Astrocyte (in vitro differentiated cells and primary cell): ENCODE measurements at regions not wholly inside any gene's neighbourhood (a gene's known extent, or its start where the extent isn't known, plus 50 kb on each side); places are given as distances from the start of the nearest gene placed in this dataset.
"Not testable (repeated sequence)": the region's sequence is repeated elsewhere in the genome, so short reads cannot be mapped to it uniquely, and the experiment has no call there.

Experiments
- DNase-seq: peaks from one replicate; pipeline ENCODE4 v3.0.0-alpha.2; 2010; ENCODE audit warnings: low read depth
- FAIRE-seq: peaks from 2 replicates; lab custom pipeline; 2011; peaks lifted over from hg19 to GRCh38; lab: Jason Lieb, UNC
- H2AFZ ChIP-seq: 2 replicates; pipeline ENCODE4 v1.6.0; 2012; ENCODE audit warnings: low read depth, low read length, inconsistent platforms
- H3K27ac ChIP-seq: 2 replicates; pipeline ENCODE4 v1.5.1; 2011; ENCODE audit warnings: low read depth, low read length, inconsistent platforms
- H3K27me3 ChIP-seq: 2 replicates; pipeline ENCODE4 v1.6.0; 2011; ENCODE audit warnings: low read length, inconsistent platforms; ENCODE audit not compliant: insufficient read depth
- H3K36me3 ChIP-seq: 2 replicates; pipeline ENCODE4 v1.5.1; 2011; ENCODE audit warnings: low read length, inconsistent platforms; ENCODE audit not compliant: insufficient read depth
- H3K4me1 ChIP-seq: 2 replicates; pipeline ENCODE4 v1.5.1; 2011; ENCODE audit warnings: low read length, inconsistent platforms; ENCODE audit not compliant: insufficient read depth
- H3K4me2 ChIP-seq: 2 replicates; pipeline ENCODE4 v1.6.0; 2012; ENCODE audit warnings: low read length, inconsistent platforms
- H3K4me3 ChIP-seq: 2 replicates; pipeline ENCODE4 v1.5.1; 2011; ENCODE audit warnings: low read depth, mild to moderate bottlenecking, low read length, inconsistent platforms; ENCODE audit not compliant: insufficient read depth
- H3K79me2 ChIP-seq: 2 replicates; pipeline ENCODE4 v1.6.0; 2012; ENCODE audit warnings: mild to moderate bottlenecking, low read length, inconsistent platforms; ENCODE audit not compliant: insufficient read depth
- H3K9ac ChIP-seq: 2 replicates; pipeline ENCODE4 v1.6.0; 2012; ENCODE audit warnings: mild to moderate bottlenecking, low read length, inconsistent platforms
- H3K9me3 ChIP-seq: 2 replicates; pipeline ENCODE4 v1.5.1; 2012; ENCODE audit warnings: low read depth, mild to moderate bottlenecking, low read length, inconsistent platforms; ENCODE audit not compliant: insufficient read depth
- H4K20me1 ChIP-seq: 2 replicates; pipeline ENCODE4 v1.6.0; 2012; ENCODE audit warnings: low read length, inconsistent platforms; ENCODE audit not compliant: insufficient read depth
- H3K27ac Mint-ChIP-seq: one replicate; pipeline ENCODE4 v1.8.0; 2021; ENCODE audit warnings: mild to moderate bottlenecking, mixed read lengths; ENCODE audit not compliant: unreplicated experiment
- H3K27me3 Mint-ChIP-seq: one replicate; pipeline ENCODE4 v1.8.0; 2021; ENCODE audit warnings: low read depth, mixed read lengths; ENCODE audit not compliant: unreplicated experiment
- H3K36me3 Mint-ChIP-seq: one replicate; pipeline ENCODE4 v1.8.0; 2021; ENCODE audit warnings: low read depth, mixed read lengths; ENCODE audit not compliant: unreplicated experiment
- H3K4me1 Mint-ChIP-seq: one replicate; pipeline ENCODE4 v1.8.0; 2021; ENCODE audit warnings: low read depth, mixed read lengths; ENCODE audit not compliant: unreplicated experiment
- H3K4me3 Mint-ChIP-seq: one replicate; pipeline ENCODE4 v1.8.0; 2021; ENCODE audit warnings: mild to moderate bottlenecking, moderate library complexity, mixed read lengths; ENCODE audit not compliant: unreplicated experiment
- H3K9me3 Mint-ChIP-seq: one replicate; pipeline ENCODE4 v1.8.0; 2021; ENCODE audit warnings: mild to moderate bottlenecking, mixed read lengths; ENCODE audit not compliant: unreplicated experiment

GRCh38 chr2:97385803-97386202 is 203.9 kb downstream of the ANKRD36B start:
- H3K4me1 Mint-ChIP-seq, H3K27ac Mint-ChIP-seq, H3K27me3 ChIP-seq, H3K9ac ChIP-seq, FAIRE-seq, H2AFZ ChIP-seq, H3K27ac ChIP-seq, H3K4me1 ChIP-seq, H3K4me3 ChIP-seq, H3K36me3 Mint-ChIP-seq, H3K4me2 ChIP-seq, H3K27me3 Mint-ChIP-seq, H3K9me3 Mint-ChIP-seq, H3K9me3 ChIP-seq, H4K20me1 ChIP-seq, H3K36me3 ChIP-seq, H3K4me3 Mint-ChIP-seq, DNase-seq, H3K79me2 ChIP-seq: not testable (repeated sequence)

GRCh38 chr2:97375913-97376312 is 213.8 kb downstream of the ANKRD36B start:
- DNase-seq, FAIRE-seq, H3K27ac Mint-ChIP-seq, H3K27me3 Mint-ChIP-seq, H3K4me1 ChIP-seq, H3K4me2 ChIP-seq, H3K4me1 Mint-ChIP-seq, H4K20me1 ChIP-seq, H3K4me3 Mint-ChIP-seq, H3K4me3 ChIP-seq, H3K9ac ChIP-seq, H2AFZ ChIP-seq, H3K36me3 Mint-ChIP-seq, H3K9me3 Mint-ChIP-seq, H3K27me3 ChIP-seq, H3K27ac ChIP-seq, H3K79me2 ChIP-seq, H3K36me3 ChIP-seq, H3K9me3 ChIP-seq: not testable (repeated sequence)

GRCh38 chr2:97374426-97374825 is 215.3 kb downstream of the ANKRD36B start:
- not testable (repeated sequence) for H2AFZ ChIP-seq, H3K27me3 ChIP-seq, H3K27me3 Mint-ChIP-seq, DNase-seq, H3K4me3 ChIP-seq, H3K36me3 ChIP-seq, H3K36me3 Mint-ChIP-seq, H3K9me3 Mint-ChIP-seq, H3K79me2 ChIP-seq, H3K4me3 Mint-ChIP-seq, H3K27ac Mint-ChIP-seq, H3K9me3 ChIP-seq, H4K20me1 ChIP-seq, H3K9ac ChIP-seq, H3K27ac ChIP-seq, H3K4me1 Mint-ChIP-seq, H3K4me1 ChIP-seq, H3K4me2 ChIP-seq, FAIRE-seq

DNA sequence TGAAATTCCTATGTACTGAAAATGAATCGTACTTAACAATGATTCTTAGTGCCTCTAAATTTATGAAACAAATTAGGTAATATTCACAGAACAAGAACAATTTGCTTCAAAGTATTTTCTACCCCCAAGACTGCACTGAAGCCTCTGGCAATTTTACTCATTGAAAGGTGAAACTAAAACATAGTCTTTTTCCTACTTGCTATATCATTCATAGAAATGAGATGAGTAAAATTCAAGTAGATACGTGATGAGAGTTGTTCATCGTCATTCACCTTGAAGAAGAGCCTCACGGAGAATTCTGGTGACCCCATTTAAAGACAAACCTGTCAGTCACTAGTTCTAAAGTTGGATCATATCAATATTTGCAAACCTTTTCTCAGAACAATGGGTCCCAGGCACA is 226.5 kb downstream of the ANKRD36B start:
- H3K27ac ChIP-seq, H3K4me2 ChIP-seq, H3K27me3 Mint-ChIP-seq, H3K4me3 ChIP-seq, H3K9me3 Mint-ChIP-seq, H3K79me2 ChIP-seq, H3K4me1 ChIP-seq, H3K9ac ChIP-seq, H3K36me3 Mint-ChIP-seq, FAIRE-seq, H4K20me1 ChIP-seq, H2AFZ ChIP-seq, H3K4me1 Mint-ChIP-seq, DNase-seq, H3K27ac Mint-ChIP-seq, H3K4me3 Mint-ChIP-seq, H3K27me3 ChIP-seq, H3K9me3 ChIP-seq, H3K36me3 ChIP-seq: not testable (repeated sequence)
